Activated naive CD4-positive, alpha-beta T cell treated with anti-CD3 and anti-CD28 coated beads, Interleukin-2, amount 50 U/mL, for 24 hours (primary cell): ENCODE measurements at regions not wholly inside any gene's neighbourhood (a gene's known extent, or its start where the extent isn't known, plus 50 kb on each side); places are given as distances from the start of the nearest gene placed in this dataset.
"Not testable (repeated sequence)": the region's sequence is repeated elsewhere in the genome, so short reads cannot be mapped to it uniquely, and the experiment has no call there.

ENCODE experiments used
- H3K27ac Mint-ChIP-seq: one replicate; pipeline ENCODE4 v1.8.0; 2021; ENCODE audit warnings: mild to moderate bottlenecking, mixed read lengths
- H3K27me3 Mint-ChIP-seq: one replicate; pipeline ENCODE4 v1.8.0; 2021; ENCODE audit warnings: mixed read lengths
- H3K36me3 Mint-ChIP-seq: one replicate; pipeline ENCODE4 v1.8.0; 2021; ENCODE audit warnings: mixed read lengths
- H3K4me1 Mint-ChIP-seq: one replicate; pipeline ENCODE4 v1.8.0; 2021; ENCODE audit warnings: mixed read lengths
- H3K4me3 Mint-ChIP-seq: one replicate; pipeline ENCODE4 v1.8.0; 2021; ENCODE audit warnings: mild to moderate bottlenecking, mixed read lengths
- H3K9me3 Mint-ChIP-seq: one replicate; pipeline ENCODE4 v1.8.0; 2021; ENCODE audit warnings: mixed read lengths

- no peaks in the 10 kb centered on the region for H3K36me3 Mint-ChIP-seq
- H3K9me3 Mint-ChIP-seq: no peaks in the 10 kb centered on the region
- H3K27ac Mint-ChIP-seq: no peak overlapping the region
- H3K27me3 Mint-ChIP-seq: no peaks in the 10 kb centered on the region
- H3K4me3 Mint-ChIP-seq: no peak overlapping the region
- no peaks in the 10 kb centered on the region for H3K4me1 Mint-ChIP-seq
Measured at GRCh38 chr10:117462816-117463544, 79.6 kb upstream of the EMX2 start.

- Mint-ChIP-seq H3K4me3 (no peak overlapping the region), H3K9me3 (no peaks in the 10 kb centered on the region), H3K27me3 (no peaks in the 10 kb centered on the region), H3K36me3 (no peaks in the 10 kb centered on the region), H3K27ac (no peak overlapping the region), H3K4me1 (no peaks in the 10 kb centered on the region)
Measured at GRCh38 chr10:117462424-117462792, 80.1 kb upstream of the EMX2 start.

- no peaks in the 10 kb centered on the region for H3K4me1 Mint-ChIP-seq
Measured at GRCh38 chr10:117461766-117462423, 80.7 kb upstream of the EMX2 start.

GRCh38 chr10:117460846-117461765, 81.4 kb upstream of the EMX2 start:
- H3K27ac Mint-ChIP-seq: no peak overlapping the region
- no peak overlapping the region for H3K4me3 Mint-ChIP-seq
- H3K9me3 Mint-ChIP-seq: no peaks in the 10 kb centered on the region
- H3K4me1 Mint-ChIP-seq: no peaks in the 10 kb centered on the region
- no peaks in the 10 kb centered on the region for H3K27me3 Mint-ChIP-seq
- no peaks in the 10 kb centered on the region for H3K36me3 Mint-ChIP-seq

More at GRCh38 chr10:117461766-117462423, 80.7 kb upstream of the EMX2 start:
- H3K9me3 Mint-ChIP-seq: no peaks in the 10 kb centered on the region
- H3K4me3 Mint-ChIP-seq: no peak overlapping the region
- H3K27me3 Mint-ChIP-seq: no peaks in the 10 kb centered on the region
- no peak overlapping the region for H3K27ac Mint-ChIP-seq
- no peaks in the 10 kb centered on the region for H3K36me3 Mint-ChIP-seq

GRCh38 chr10:117458571-117458970, 83.3 kb upstream of the PDZD8 start:
- Mint-ChIP-seq H3K9me3 (peaks cover 7% of the 10 kb centered on the region), H3K4me1 (no peaks in the 10 kb centered on the region), H3K36me3 (no peaks in the 10 kb centered on the region), H3K4me3 (no peak overlapping the region), H3K27ac (no peak overlapping the region), H3K27me3 (peaks cover 3% of the 10 kb centered on the region)

- H3K9me3 Mint-ChIP-seq: peaks cover 12% of the 10 kb centered on the region
- H3K4me3 Mint-ChIP-seq: no peak overlapping the region
- H3K4me1 Mint-ChIP-seq: no peaks in the 10 kb centered on the region
- no peaks in the 10 kb centered on the region for H3K36me3 Mint-ChIP-seq
- H3K27me3 Mint-ChIP-seq: peaks cover 3% of the 10 kb centered on the region
- no peak overlapping the region for H3K27ac Mint-ChIP-seq
Measured at GRCh38 chr10:117457932-117458331, 82.7 kb upstream of the PDZD8 start.

GRCh38 chr10:117457071-117457810, 82.0 kb upstream of the PDZD8 start:
- peaks cover 17% of the 10 kb centered on the region for H3K9me3 Mint-ChIP-seq
- no peaks in the 10 kb centered on the region for H3K36me3 Mint-ChIP-seq
- H3K27me3 Mint-ChIP-seq: peaks cover 3% of the 10 kb centered on the region
- H3K4me3 Mint-ChIP-seq: no peak overlapping the region
- no peaks in the 10 kb centered on the region for H3K4me1 Mint-ChIP-seq
- H3K27ac Mint-ChIP-seq: no peak overlapping the region

GRCh38 chr10:117455346-117455745, 80.1 kb upstream of the PDZD8 start:
- H3K36me3 Mint-ChIP-seq: no peaks in the 10 kb centered on the region
- peaks cover 17% of the 10 kb centered on the region for H3K9me3 Mint-ChIP-seq
- H3K4me3 Mint-ChIP-seq: no peak overlapping the region
- no peak overlapping the region for H3K27ac Mint-ChIP-seq
- peaks cover 8% of the 10 kb centered on the region for H3K27me3 Mint-ChIP-seq
- H3K4me1 Mint-ChIP-seq: no peaks in the 10 kb centered on the region

- Mint-ChIP-seq H3K27ac (no peak overlapping the region), H3K9me3 (peaks cover 17% of the 10 kb centered on the region), H3K4me3 (no peak overlapping the region), H3K27me3 (peaks cover 11% of the 10 kb centered on the region), H3K4me1 (no peaks in the 10 kb centered on the region), H3K36me3 (no peaks in the 10 kb centered on the region)
Measured at GRCh38 chr10:117454502-117454901, 79.3 kb upstream of the PDZD8 start.

GRCh38 chr10:117453484-117453883, 78.2 kb upstream of the PDZD8 start:
- H3K36me3 Mint-ChIP-seq: not testable (repeated sequence)
- H3K27me3 Mint-ChIP-seq: peaks cover 14% of the 10 kb centered on the region

GRCh38 chr10:117450940-117451339, 75.7 kb upstream of the PDZD8 start:
- H3K4me3 Mint-ChIP-seq: no peak overlapping the region
- H3K27ac Mint-ChIP-seq: no peak overlapping the region
- H3K9me3 Mint-ChIP-seq: peaks cover 17% of the 10 kb centered on the region
- H3K36me3 Mint-ChIP-seq: peaks cover 2% of the 10 kb centered on the region
- no peaks in the 10 kb centered on the region for H3K4me1 Mint-ChIP-seq
- H3K27me3 Mint-ChIP-seq: peaks cover 14% of the 10 kb centered on the region

More at GRCh38 chr10:117453484-117453883, 78.2 kb upstream of the PDZD8 start:
- not testable (repeated sequence) for H3K4me1 Mint-ChIP-seq, H3K4me3 Mint-ChIP-seq, H3K27ac Mint-ChIP-seq
- H3K9me3 Mint-ChIP-seq: peaks cover 17% of the 10 kb centered on the region

- Mint-ChIP-seq H3K9me3 (peaks cover 25% of the 10 kb centered on the region), H3K4me3 (no peak overlapping the region), H3K36me3 (peaks cover 4% of the 10 kb centered on the region), H3K27me3 (peaks cover 13% of the 10 kb centered on the region), H3K27ac (no peak overlapping the region), H3K4me1 (no peaks in the 10 kb centered on the region)
Measured at GRCh38 chr10:117449636-117450035, 74.4 kb upstream of the PDZD8 start.

GRCh38 chr10:117448802-117449201, 73.6 kb upstream of the PDZD8 start:
- Mint-ChIP-seq H3K4me1 (no peaks in the 10 kb centered on the region), H3K27me3 (peaks cover 12% of the 10 kb centered on the region), H3K27ac (no peak overlapping the region), H3K4me3 (no peak overlapping the region), H3K36me3 (peaks cover 4% of the 10 kb centered on the region), H3K9me3 (peaks cover 20% of the 10 kb centered on the region)

- Mint-ChIP-seq H3K4me3 (no peak overlapping the region), H3K27ac (no peak overlapping the region), H3K4me1 (no peaks in the 10 kb centered on the region), H3K36me3 (peaks cover 4% of the 10 kb centered on the region), H3K9me3 (peaks cover 9% of the 10 kb centered on the region), H3K27me3 (peaks cover 26% of the 10 kb centered on the region)
Measured at GRCh38 chr10:117445992-117446391, 70.8 kb upstream of the PDZD8 start.

- Mint-ChIP-seq H3K4me3 (no peak overlapping the region), H3K4me1 (no peaks in the 10 kb centered on the region)
Measured at GRCh38 chr10:117444497-117445040, 69.3 kb upstream of the PDZD8 start.

More at GRCh38 chr10:117444497-117445040, 69.3 kb upstream of the PDZD8 start:
- H3K36me3 Mint-ChIP-seq: peaks cover 4% of the 10 kb centered on the region
- H3K27me3 Mint-ChIP-seq: peaks cover 19% of the 10 kb centered on the region
- H3K9me3 Mint-ChIP-seq: peaks cover 9% of the 10 kb centered on the region
- no peak overlapping the region for H3K27ac Mint-ChIP-seq
